IMR-90 (cell line): ENCODE measurements at regions not wholly inside any gene's neighbourhood (a gene's known extent, or its start where the extent isn't known, plus 50 kb on each side); places are given as distances from the start of the nearest gene placed in this dataset.

Experiments
- ATAC-seq: fragments of 200-7000 bp; cut with Tn5 transposase; 2 replicates; pipeline ENCODE4 v1.9.1; 2020; ENCODE audit warnings: low read depth, mild to moderate bottlenecking, moderate library complexity
- BruUV-seq: library from RNA; stranded (reverse); fragments of 400-500 nt; replicated peaks from 2 replicates; lab custom pipeline; 2021; lab: Mats Ljungman, UMichigan
- CTCF ChIA-PET: fragments of 300-600 bp; formaldehyde crosslinking; extraction: SDS; loops from one replicate; lab custom pipeline; 2021; ENCODE audit warnings: antibody characterized with exemption; lab: Yijun Ruan, JAX
- POLR2A ChIA-PET: fragments of 300-600 bp; sonication (Branson Sonifier 250); formaldehyde crosslinking; loops from one replicate; lab custom pipeline; 2022; ENCODE audit warnings: antibody characterized with exemption; ENCODE audit not compliant: unreplicated experiment; lab: Charles Lee
- DNase-seq: peaks from one replicate; pipeline ENCODE4 v3.0.0; 2013
- H2AFZ ChIP-seq: replicated peaks from 2 replicates; pipeline ENCODE3; 2013; ENCODE audit warnings: low read length, mild to moderate bottlenecking; ENCODE audit not compliant: poor library complexity
- H2AK5ac ChIP-seq: 2 replicates; pipeline ENCODE4 v1.6.1; 2013; ENCODE audit warnings: low read depth, low read length, inconsistent platforms
- H2AK9ac ChIP-seq: replicated peaks from 2 replicates; pipeline ENCODE3; 2013; ENCODE audit warnings: mild to moderate bottlenecking, low read depth, low read length, moderate library complexity; ENCODE audit not compliant: poor library complexity
- H2BK120ac ChIP-seq: 2 replicates; pipeline ENCODE4 v1.6.1; 2013; ENCODE audit warnings: low read depth, low read length, inconsistent platforms
- H2BK15ac ChIP-seq: 3 replicates; pipeline ENCODE4 v1.6.1; 2013; ENCODE audit warnings: low read depth, low read length, inconsistent platforms
- H2BK20ac ChIP-seq: 2 replicates; pipeline ENCODE4 v1.6.1; 2013; ENCODE audit warnings: low read depth, mild to moderate bottlenecking, inconsistent platforms, low read length, moderate library complexity
- H2BK5ac ChIP-seq: 2 replicates; pipeline ENCODE4 v1.6.1; 2013; ENCODE audit warnings: mild to moderate bottlenecking, low read depth, low read length, inconsistent platforms; ENCODE audit not compliant: poor library complexity, severe bottlenecking
- H3K14ac ChIP-seq: replicated peaks from 2 replicates; pipeline ENCODE4 v1.6.1; 2013; ENCODE audit warnings: low read depth, low read length, inconsistent platforms
- H3K18ac ChIP-seq: 2 replicates; pipeline ENCODE4 v1.6.1; 2013; ENCODE audit warnings: low read depth, low read length, control low read depth
- H3K23ac ChIP-seq: 2 replicates; pipeline ENCODE4 v1.6.1; 2013; ENCODE audit warnings: low read depth, low read length, inconsistent platforms
- H3K27ac ChIP-seq: 2 replicates; pipeline ENCODE4 v1.5.1; 2013; ENCODE audit warnings: mild to moderate bottlenecking, control low read depth, low read length; ENCODE audit not compliant: insufficient read depth
- H3K27me3 ChIP-seq: 2 replicates; pipeline ENCODE4 v1.6.1; 2013; ENCODE audit warnings: low read length; ENCODE audit not compliant: control insufficient read depth, insufficient read depth
- H3K36me3 ChIP-seq: 2 replicates; pipeline ENCODE4 v1.6.1; 2013; ENCODE audit warnings: low read length, mixed read lengths; ENCODE audit not compliant: control insufficient read depth, insufficient read depth
- H3K4ac ChIP-seq: 2 replicates; pipeline ENCODE4 v1.6.1; 2013; ENCODE audit warnings: low read depth, low read length, inconsistent platforms
- H3K4me1 ChIP-seq: 2 replicates; pipeline ENCODE4 v1.6.1; 2013; ENCODE audit warnings: low read length, mixed read lengths; ENCODE audit not compliant: control insufficient read depth, insufficient read depth
- H3K4me2 ChIP-seq: 2 replicates; pipeline ENCODE4 v1.6.1; 2013; ENCODE audit warnings: low read depth, mild to moderate bottlenecking, control low read depth, low read length, moderate library complexity
- H3K4me3 ChIP-seq: 2 replicates; pipeline ENCODE4 v1.5.1; 2013; ENCODE audit warnings: low read depth, mild to moderate bottlenecking, control low read depth, low read length, moderate library complexity; ENCODE audit not compliant: insufficient read depth
- H3K56ac ChIP-seq: 2 replicates; pipeline ENCODE4 v1.6.1; 2013; ENCODE audit warnings: low read length, inconsistent platforms; ENCODE audit not compliant: insufficient read depth; ENCODE audit errors: extremely low read depth
- H3K79me1 ChIP-seq, 2 experiments: 2 replicates each; pipeline ENCODE4 v1.6.1; 2013; ENCODE audit warnings: low read length in 2 of 2, inconsistent platforms in 1 of 2, low read depth in 1 of 2
- H3K9ac ChIP-seq: 2 replicates; pipeline ENCODE4 v1.6.1; 2013; ENCODE audit warnings: low read depth, low read length, control low read depth
- H3K9me1 ChIP-seq: 2 replicates; pipeline ENCODE4 v1.6.1; 2013; ENCODE audit warnings: low read length, inconsistent platforms; ENCODE audit not compliant: insufficient read depth
- H3K9me3 ChIP-seq: 2 replicates; pipeline ENCODE4 v1.6.1; 2013; ENCODE audit warnings: low read length; ENCODE audit not compliant: control insufficient read depth, insufficient read depth
- H4K20me1 ChIP-seq: 2 replicates; pipeline ENCODE4 v1.6.1; 2013; ENCODE audit warnings: low read length, inconsistent platforms; ENCODE audit not compliant: insufficient read depth
- H4K5ac ChIP-seq: 2 replicates; pipeline ENCODE4 v1.6.1; 2013; ENCODE audit warnings: mild to moderate bottlenecking, low read depth, low read length, control low read depth
- H4K8ac ChIP-seq, 2 experiments: 2 replicates each; pipeline ENCODE4 v1.6.1; 2013; ENCODE audit warnings: low read depth in 2 of 2, low read length in 2 of 2, control low read depth in 1 of 2, inconsistent platforms in 1 of 2
- H4K91ac ChIP-seq: 2 replicates; pipeline ENCODE4 v1.6.1; 2013; ENCODE audit warnings: low read depth, low read length, inconsistent platforms; ENCODE audit not compliant: insufficient read depth
- BHLHE40 ChIP-seq: fragments of 150-350 bp; IDR thresholded peaks from 2 replicates; pipeline ENCODE4 v1.6.1; 2016; ENCODE audit warnings: mild to moderate bottlenecking, low read depth, low read length
- CEBPB ChIP-seq: IDR thresholded peaks from 2 replicates; pipeline ENCODE4 v1.6.1; 2012; ENCODE audit warnings: low read depth, low read length, improper control_type of control experiment
- FOS ChIP-seq: fragments of 150-350 bp; IDR thresholded peaks from 2 replicates; pipeline ENCODE4 v1.6.1; 2016; ENCODE audit warnings: low read depth, low read length
- MAFK ChIP-seq: IDR thresholded peaks from 2 replicates; pipeline ENCODE4 v1.6.1; 2012; ENCODE audit warnings: low read depth, low read length, improper control_type of control experiment
- MAZ ChIP-seq: IDR thresholded peaks from 2 replicates; pipeline ENCODE4 v1.6.1; 2012; ENCODE audit warnings: low read depth, mild to moderate bottlenecking, low read length, improper control_type of control experiment, moderate library complexity, borderline replicate concordance
- MXI1 ChIP-seq: IDR thresholded peaks from 2 replicates; pipeline ENCODE4 v1.6.1; 2012; ENCODE audit warnings: low read depth, mild to moderate bottlenecking, low read length, moderate library complexity, borderline replicate concordance
- NFE2L2 ChIP-seq: fragments of 150-350 bp; IDR thresholded peaks from 2 replicates; pipeline ENCODE4 v1.6.1; 2016; ENCODE audit warnings: low read depth, mild to moderate bottlenecking, low read length
- POLR2A ChIP-seq: IDR thresholded peaks from 2 replicates; pipeline ENCODE4 v1.6.1; 2012; ENCODE audit warnings: mild to moderate bottlenecking, low read depth, low read length
- RAD21 ChIP-seq: IDR thresholded peaks from 2 replicates; pipeline ENCODE4 v1.6.1; 2012; ENCODE audit warnings: low read length, improper control_type of control experiment
- RCOR1 ChIP-seq: IDR thresholded peaks from 2 replicates; pipeline ENCODE4 v1.6.1; 2012; ENCODE audit warnings: mild to moderate bottlenecking, low read length, improper control_type of control experiment; ENCODE audit not compliant: insufficient replicate concordance
- RFX5 ChIP-seq: IDR thresholded peaks from 2 replicates; pipeline ENCODE4 v1.8.0; 2012; ENCODE audit warnings: low read depth, mild to moderate bottlenecking, low read length, moderate library complexity
- SMC3 ChIP-seq: fragments of 150-350 bp; IDR thresholded peaks from 2 replicates; pipeline ENCODE4 v1.6.1; 2016; ENCODE audit warnings: low read depth, mild to moderate bottlenecking, antibody characterized with exemption, low read length, moderate library complexity
- WGBS, 2 experiments: methylation state at CpG; one replicate each; pipeline versions ENCODE4 v1.1.5 to v1.1.7; 2013; ENCODE audit warnings: missing lambda C conversion rate in 2 of 2; ENCODE audit not compliant: insufficient read length in 1 of 2; ENCODE audit errors: extremely low coverage in 2 of 2; 5-methylcytosine and 5-hydroxymethylcytosine counted together
- dilution Hi-C: fragments of 300-500 bp; cut with HindIII; formaldehyde crosslinking; loops from one replicate; pipeline ENCODE4 v1.14.3; 2018; ENCODE audit warnings: low sequenced_read_pairs; ENCODE audit not compliant: unreplicated experiment
- in situ Hi-C: fragments of 300-500 bp; cut with MboI; formaldehyde crosslinking; loops from 3 replicates; pipeline ENCODE4 v1.14.3; 2019; ENCODE audit warnings: low sequenced_read_pairs, inconsistent platforms, mixed read lengths
- intact Hi-C: fragments of 100-400 bp; cut with micrococcal nuclease; formaldehyde crosslinking; loops from 2 replicates; pipeline ENCODE4 v1.10.0; 2022
- TF ChIP-seq, protein P1 (sequence below): fragments of 150-350 bp; IDR thresholded peaks from 2 replicates; pipeline ENCODE4 v1.6.1; 2017; ENCODE audit warnings: mild to moderate bottlenecking, antibody characterized with exemption, low read length, low read depth
- TF ChIP-seq, protein P2 (sequence below): fragments of 150-350 bp; IDR thresholded peaks from 2 replicates; pipeline ENCODE4 v1.6.1; 2016; ENCODE audit warnings: low read depth, mild to moderate bottlenecking, low read length, moderate library complexity, borderline replicate concordance
- TF ChIP-seq, protein P3 (sequence below): conservative IDR thresholded peaks from 2 replicates; pipeline ENCODE4 v1.5.1; 2012; ENCODE audit warnings: mild to moderate bottlenecking, low read depth, low read length, improper control_type of control experiment

DNA sequence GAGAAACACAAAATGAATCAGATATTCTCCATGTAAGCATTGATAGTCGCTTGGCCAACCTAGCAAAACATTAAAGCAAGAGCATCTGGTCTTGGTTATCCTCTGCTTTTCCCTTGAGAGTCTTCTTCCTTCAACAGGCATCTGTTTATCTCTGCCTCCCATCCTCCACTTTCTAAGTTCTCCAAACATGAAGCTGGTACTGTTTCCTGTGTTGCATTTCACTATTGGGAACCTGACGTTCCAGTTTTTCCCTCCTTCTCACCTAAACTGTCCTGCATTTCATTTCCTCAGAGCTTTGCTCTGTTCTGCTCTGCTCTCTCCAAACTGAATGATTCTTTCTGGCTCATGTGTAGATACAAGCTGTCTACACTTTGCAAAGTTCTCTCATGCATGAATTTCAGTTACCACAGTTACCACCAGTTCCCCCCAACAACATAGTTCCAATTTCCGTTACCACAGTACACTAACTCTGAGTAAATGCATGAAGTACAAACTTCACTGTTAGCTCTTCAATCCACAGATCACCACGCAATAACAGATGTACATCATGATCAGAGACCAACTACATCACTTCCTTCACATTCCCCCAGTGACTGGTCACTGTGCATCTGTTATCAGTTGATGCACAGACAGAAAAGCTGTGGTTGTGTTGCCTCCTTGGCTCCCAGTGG is 86.7 kb upstream of the F13A1 start:
- ATAC-seq: no peak
- H2BK20ac ChIP-seq: no peak overlapping the region
- H2AK5ac ChIP-seq: no peak overlapping the region
- no TSS peak for BruUV-seq
- dilution Hi-C loops: no loop called here
- CTCF ChIA-PET: no interaction called here
- intact Hi-C loops: no loop called here
- 32% methylated on average over 3 of the region's 4 CpGs; no CpG with 5 or more reads in 1 of the 2 experiments for WGBS, 2 experiments
- H3K23ac ChIP-seq: no peak overlapping the region
- no peaks in the 10 kb centered on the region for H4K20me1 ChIP-seq
- no peaks in the 10 kb centered on the region for H3K27me3 ChIP-seq
- peaks cover 16% of the 10 kb centered on the region for H3K9me3 ChIP-seq
- no peak overlapping the region for H3K14ac ChIP-seq
- in situ Hi-C loops: no loop called here
- H2BK120ac ChIP-seq: no peak overlapping the region
- H3K4me2 ChIP-seq: no peak overlapping the region
- H3K4me1 ChIP-seq: no peaks in the 10 kb centered on the region
- POLR2A ChIA-PET: no interaction called here
- H2AFZ ChIP-seq: no peak overlapping the region
- no peak overlapping the region for H3K56ac ChIP-seq
- no peak for DNase-seq
- no peaks in the 10 kb centered on the region for H3K9me1 ChIP-seq
- no peak overlapping the region for H2BK15ac ChIP-seq
- H2AK9ac ChIP-seq: no peak overlapping the region
- H3K79me1 ChIP-seq: no peaks in the 10 kb centered on the region
- no peak overlapping the region for H2BK5ac ChIP-seq
- H4K5ac ChIP-seq: no peak overlapping the region
- no peak for TF ChIP-seq SMC3
- TF ChIP-seq RAD21: no peak
- no peak for TF ChIP-seq BHLHE40
- no peak for TF ChIP-seq MAZ
- TF ChIP-seq, protein P1, sequence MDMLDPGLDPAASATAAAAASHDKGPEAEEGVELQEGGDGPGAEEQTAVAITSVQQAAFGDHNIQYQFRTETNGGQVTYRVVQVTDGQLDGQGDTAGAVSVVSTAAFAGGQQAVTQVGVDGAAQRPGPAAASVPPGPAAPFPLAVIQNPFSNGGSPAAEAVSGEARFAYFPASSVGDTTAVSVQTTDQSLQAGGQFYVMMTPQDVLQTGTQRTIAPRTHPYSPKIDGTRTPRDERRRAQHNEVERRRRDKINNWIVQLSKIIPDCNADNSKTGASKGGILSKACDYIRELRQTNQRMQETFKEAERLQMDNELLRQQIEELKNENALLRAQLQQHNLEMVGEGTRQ: no peak
- no peak for TF ChIP-seq POLR2A
- TF ChIP-seq RCOR1: no peak
- no peak for TF ChIP-seq FOS
- TF ChIP-seq RFX5: no peak
- TF ChIP-seq, protein P2, sequence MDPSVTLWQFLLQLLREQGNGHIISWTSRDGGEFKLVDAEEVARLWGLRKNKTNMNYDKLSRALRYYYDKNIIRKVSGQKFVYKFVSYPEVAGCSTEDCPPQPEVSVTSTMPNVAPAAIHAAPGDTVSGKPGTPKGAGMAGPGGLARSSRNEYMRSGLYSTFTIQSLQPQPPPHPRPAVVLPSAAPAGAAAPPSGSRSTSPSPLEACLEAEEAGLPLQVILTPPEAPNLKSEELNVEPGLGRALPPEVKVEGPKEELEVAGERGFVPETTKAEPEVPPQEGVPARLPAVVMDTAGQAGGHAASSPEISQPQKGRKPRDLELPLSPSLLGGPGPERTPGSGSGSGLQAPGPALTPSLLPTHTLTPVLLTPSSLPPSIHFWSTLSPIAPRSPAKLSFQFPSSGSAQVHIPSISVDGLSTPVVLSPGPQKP: no peak
- no peak for TF ChIP-seq MXI1
- TF ChIP-seq MAFK: no peak
- TF ChIP-seq, protein P3, sequence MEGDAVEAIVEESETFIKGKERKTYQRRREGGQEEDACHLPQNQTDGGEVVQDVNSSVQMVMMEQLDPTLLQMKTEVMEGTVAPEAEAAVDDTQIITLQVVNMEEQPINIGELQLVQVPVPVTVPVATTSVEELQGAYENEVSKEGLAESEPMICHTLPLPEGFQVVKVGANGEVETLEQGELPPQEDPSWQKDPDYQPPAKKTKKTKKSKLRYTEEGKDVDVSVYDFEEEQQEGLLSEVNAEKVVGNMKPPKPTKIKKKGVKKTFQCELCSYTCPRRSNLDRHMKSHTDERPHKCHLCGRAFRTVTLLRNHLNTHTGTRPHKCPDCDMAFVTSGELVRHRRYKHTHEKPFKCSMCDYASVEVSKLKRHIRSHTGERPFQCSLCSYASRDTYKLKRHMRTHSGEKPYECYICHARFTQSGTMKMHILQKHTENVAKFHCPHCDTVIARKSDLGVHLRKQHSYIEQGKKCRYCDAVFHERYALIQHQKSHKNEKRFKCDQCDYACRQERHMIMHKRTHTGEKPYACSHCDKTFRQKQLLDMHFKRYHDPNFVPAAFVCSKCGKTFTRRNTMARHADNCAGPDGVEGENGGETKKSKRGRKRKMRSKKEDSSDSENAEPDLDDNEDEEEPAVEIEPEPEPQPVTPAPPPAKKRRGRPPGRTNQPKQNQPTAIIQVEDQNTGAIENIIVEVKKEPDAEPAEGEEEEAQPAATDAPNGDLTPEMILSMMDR: no peak
- no peak for TF ChIP-seq CEBPB
- no peak for TF ChIP-seq NFE2L2
- H3K4ac ChIP-seq: no peak overlapping the region
- H4K91ac ChIP-seq: no peak overlapping the region
- no peak overlapping the region for H3K9ac ChIP-seq
- no peak overlapping the region for H3K27ac ChIP-seq
- no peak overlapping the region for H3K4me3 ChIP-seq
- no peaks in the 10 kb centered on the region for H3K36me3 ChIP-seq
- no peak overlapping the region for H3K18ac ChIP-seq
- no peak overlapping the region for H4K8ac ChIP-seq
